ENCODE measurements at regions not wholly inside any gene's neighbourhood (a gene's known extent, or its start where the extent isn't known, plus 50 kb on each side); places are given as distances from the start of the nearest gene placed in this dataset.

DNA sequence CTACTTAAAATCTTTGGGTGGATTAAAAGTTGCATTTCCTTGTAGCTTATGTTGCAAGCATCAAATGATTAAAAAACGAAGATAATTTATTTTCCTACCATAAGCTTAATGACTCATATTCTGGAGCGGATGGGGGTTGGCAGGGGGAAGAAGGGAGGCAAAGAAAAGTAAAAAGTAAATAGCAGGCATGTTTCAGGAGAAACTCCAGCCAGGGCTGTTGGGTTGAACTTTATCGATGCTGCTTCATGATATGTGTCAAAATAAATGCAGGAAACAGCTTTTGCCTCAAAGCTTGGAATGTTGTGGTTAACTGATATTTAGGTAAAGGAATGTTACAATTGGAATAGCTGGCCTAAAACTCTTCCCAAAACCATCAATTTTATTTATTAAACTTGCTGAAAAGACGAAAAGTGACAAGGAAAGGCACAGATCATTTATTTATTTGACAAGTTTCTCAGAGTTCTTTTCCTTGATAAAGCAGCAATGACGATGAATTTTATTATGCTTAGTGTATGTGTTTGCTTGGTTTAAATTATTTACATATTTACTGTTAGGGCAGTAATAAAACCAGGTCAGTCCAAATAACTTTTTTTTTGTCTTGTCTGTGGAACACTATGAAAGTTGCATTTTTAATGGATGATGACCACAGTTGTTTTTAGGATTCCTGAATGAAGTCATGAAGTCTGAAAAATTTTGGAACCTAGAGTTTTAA lies 177.9 kb downstream of the PCSK1 start:
- DNase-seq (ENCODE audit: low read depth in 1 of 2, low spot score in 1 of 2) = no peak
- Histone ChIP-seq H3K27ac (replicated peaks) (no peak overlapping the region), H3K4me3 (replicated peaks; ENCODE audit: insufficient read depth, low read length) (no peak overlapping the region), H3K27me3 (ENCODE audit: insufficient read depth, poor library complexity, severe bottlenecking) (no peaks in the 10 kb centered on the region)
- no peak for TF ChIP-seq SPI1 (IDR thresholded peaks at IDR 0.05; ENCODE audit: borderline replicate concordance, low read depth)
- TF ChIP-seq POLR2AphosphoS5 (IDR thresholded peaks at IDR 0.05; ENCODE audit: low read depth) = no peak
- TF ChIP-seq, protein P1, sequence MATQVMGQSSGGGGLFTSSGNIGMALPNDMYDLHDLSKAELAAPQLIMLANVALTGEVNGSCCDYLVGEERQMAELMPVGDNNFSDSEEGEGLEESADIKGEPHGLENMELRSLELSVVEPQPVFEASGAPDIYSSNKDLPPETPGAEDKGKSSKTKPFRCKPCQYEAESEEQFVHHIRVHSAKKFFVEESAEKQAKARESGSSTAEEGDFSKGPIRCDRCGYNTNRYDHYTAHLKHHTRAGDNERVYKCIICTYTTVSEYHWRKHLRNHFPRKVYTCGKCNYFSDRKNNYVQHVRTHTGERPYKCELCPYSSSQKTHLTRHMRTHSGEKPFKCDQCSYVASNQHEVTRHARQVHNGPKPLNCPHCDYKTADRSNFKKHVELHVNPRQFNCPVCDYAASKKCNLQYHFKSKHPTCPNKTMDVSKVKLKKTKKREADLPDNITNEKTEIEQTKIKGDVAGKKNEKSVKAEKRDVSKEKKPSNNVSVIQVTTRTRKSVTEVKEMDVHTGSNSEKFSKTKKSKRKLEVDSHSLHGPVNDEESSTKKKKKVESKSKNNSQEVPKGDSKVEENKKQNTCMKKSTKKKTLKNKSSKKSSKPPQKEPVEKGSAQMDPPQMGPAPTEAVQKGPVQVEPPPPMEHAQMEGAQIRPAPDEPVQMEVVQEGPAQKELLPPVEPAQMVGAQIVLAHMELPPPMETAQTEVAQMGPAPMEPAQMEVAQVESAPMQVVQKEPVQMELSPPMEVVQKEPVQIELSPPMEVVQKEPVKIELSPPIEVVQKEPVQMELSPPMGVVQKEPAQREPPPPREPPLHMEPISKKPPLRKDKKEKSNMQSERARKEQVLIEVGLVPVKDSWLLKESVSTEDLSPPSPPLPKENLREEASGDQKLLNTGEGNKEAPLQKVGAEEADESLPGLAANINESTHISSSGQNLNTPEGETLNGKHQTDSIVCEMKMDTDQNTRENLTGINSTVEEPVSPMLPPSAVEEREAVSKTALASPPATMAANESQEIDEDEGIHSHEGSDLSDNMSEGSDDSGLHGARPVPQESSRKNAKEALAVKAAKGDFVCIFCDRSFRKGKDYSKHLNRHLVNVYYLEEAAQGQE (IDR thresholded peaks at IDR 0.05; ENCODE audit: insufficient replicate concordance, low read depth) = no peak
- TF ChIP-seq GABPA (IDR thresholded peaks at IDR 0.05; ENCODE audit: low read depth) = no peak
- TF ChIP-seq, protein P2, sequence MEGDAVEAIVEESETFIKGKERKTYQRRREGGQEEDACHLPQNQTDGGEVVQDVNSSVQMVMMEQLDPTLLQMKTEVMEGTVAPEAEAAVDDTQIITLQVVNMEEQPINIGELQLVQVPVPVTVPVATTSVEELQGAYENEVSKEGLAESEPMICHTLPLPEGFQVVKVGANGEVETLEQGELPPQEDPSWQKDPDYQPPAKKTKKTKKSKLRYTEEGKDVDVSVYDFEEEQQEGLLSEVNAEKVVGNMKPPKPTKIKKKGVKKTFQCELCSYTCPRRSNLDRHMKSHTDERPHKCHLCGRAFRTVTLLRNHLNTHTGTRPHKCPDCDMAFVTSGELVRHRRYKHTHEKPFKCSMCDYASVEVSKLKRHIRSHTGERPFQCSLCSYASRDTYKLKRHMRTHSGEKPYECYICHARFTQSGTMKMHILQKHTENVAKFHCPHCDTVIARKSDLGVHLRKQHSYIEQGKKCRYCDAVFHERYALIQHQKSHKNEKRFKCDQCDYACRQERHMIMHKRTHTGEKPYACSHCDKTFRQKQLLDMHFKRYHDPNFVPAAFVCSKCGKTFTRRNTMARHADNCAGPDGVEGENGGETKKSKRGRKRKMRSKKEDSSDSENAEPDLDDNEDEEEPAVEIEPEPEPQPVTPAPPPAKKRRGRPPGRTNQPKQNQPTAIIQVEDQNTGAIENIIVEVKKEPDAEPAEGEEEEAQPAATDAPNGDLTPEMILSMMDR (IDR thresholded peaks at IDR 0.05; ENCODE audit: insufficient read depth, low read length) = no peak

DNA sequence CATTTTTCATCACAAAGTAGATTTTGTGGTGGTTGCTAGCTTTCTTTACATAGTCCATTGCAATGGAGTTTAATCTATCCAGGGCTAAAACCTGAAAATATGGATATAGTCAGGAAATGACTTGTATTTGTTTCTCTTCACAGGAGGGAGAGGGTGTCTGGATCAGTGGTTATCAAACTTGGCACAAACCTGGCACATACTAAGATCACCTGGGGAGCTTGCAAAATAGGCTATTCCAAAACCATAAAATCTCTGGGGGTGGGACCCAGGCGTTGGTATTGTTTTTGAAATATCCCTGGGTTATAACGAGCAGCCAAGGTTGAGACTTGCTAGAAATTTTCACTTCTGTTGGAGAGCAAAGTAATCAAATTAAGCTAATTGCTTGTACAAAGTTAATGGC lies 179.9 kb downstream of the PCSK1 start:
- DNase-seq (ENCODE audit: low read depth in 1 of 2, low spot score in 1 of 2) = no peak
- Histone ChIP-seq H3K4me3 (replicated peaks; ENCODE audit: insufficient read depth, low read length) (no peak overlapping the region), H3K27me3 (ENCODE audit: insufficient read depth, poor library complexity, severe bottlenecking) (no peaks in the 10 kb centered on the region), H3K27ac (replicated peaks) (no peak overlapping the region)
- TF ChIP-seq, protein P1 (IDR thresholded peaks at IDR 0.05; ENCODE audit: insufficient replicate concordance, low read depth) = no peak
- TF ChIP-seq GABPA (IDR thresholded peaks at IDR 0.05; ENCODE audit: low read depth) = no peak
- TF ChIP-seq SPI1 (IDR thresholded peaks at IDR 0.05; ENCODE audit: borderline replicate concordance, low read depth) = no peak
- TF ChIP-seq, protein P2 (IDR thresholded peaks at IDR 0.05; ENCODE audit: insufficient read depth, low read length) = no peak
- no peak for TF ChIP-seq POLR2AphosphoS5 (IDR thresholded peaks at IDR 0.05; ENCODE audit: low read depth)

DNA sequence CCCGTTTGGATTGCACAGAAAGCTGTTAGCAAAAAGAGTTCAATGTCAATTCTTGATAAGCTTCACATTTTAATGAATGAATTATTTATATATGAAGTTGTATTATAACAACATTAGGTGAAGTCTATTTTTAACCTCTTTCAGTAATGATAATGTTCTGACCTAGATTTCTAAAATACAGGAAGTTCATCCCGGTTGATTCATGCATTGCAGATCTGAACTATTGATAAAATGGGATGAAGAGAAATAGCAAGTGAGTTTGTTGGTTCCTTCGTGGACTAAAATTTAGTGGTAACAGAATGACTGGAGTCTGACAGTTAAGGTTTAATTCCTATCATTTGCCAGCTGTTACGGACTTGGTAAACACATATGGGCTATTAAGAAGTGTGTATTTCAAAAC lies 180.5 kb downstream of the PCSK1 start:
- no peak for DNase-seq (ENCODE audit: low read depth in 1 of 2, low spot score in 1 of 2)
- TF ChIP-seq, protein P1 (IDR thresholded peaks at IDR 0.05; ENCODE audit: insufficient replicate concordance, low read depth) = no peak
- TF ChIP-seq SPI1 (IDR thresholded peaks at IDR 0.05; ENCODE audit: borderline replicate concordance, low read depth) = no peak
- no peak for TF ChIP-seq GABPA (IDR thresholded peaks at IDR 0.05; ENCODE audit: low read depth)
- TF ChIP-seq, protein P2 (IDR thresholded peaks at IDR 0.05; ENCODE audit: insufficient read depth, low read length) = no peak
- TF ChIP-seq POLR2AphosphoS5 (IDR thresholded peaks at IDR 0.05; ENCODE audit: low read depth) = no peak
- no peaks in the 10 kb centered on the region for H3K27me3 ChIP-seq (ENCODE audit: insufficient read depth, poor library complexity, severe bottlenecking)
- no peak overlapping the region for H3K4me3 ChIP-seq (replicated peaks; ENCODE audit: insufficient read depth, low read length)
- H3K27ac ChIP-seq (replicated peaks) = no peak overlapping the region
